Sigmoid colon (tissue), 4 donors: ENCODE measurements at regions not wholly inside any gene's neighbourhood (a gene's known extent, or its start where the extent isn't known, plus 50 kb on each side); places are given as distances from the start of the nearest gene placed in this dataset.

Experiments used
- CTCF ChIP-seq, 4 experiments: fragments of 450-650 bp in 3 of 4; fragments of 200-600 bp in 1 of 4; IDR thresholded peaks; one replicate each; pipeline ENCODE4 v1.5.1; 2016 to 2019; ENCODE audit warnings: antibody characterized with exemption in 4 of 4, mild to moderate bottlenecking in 3 of 4, moderate library complexity in 2 of 4
- POLR2A ChIP-seq, 2 donors: fragments of 450-650 bp; IDR thresholded peaks; one replicate each; pipeline ENCODE4 v1.6.1; 2016; ENCODE audit warnings: antibody characterized with exemption in 2 of 2, mild to moderate bottlenecking in 2 of 2, moderate library complexity in 2 of 2
- POLR2AphosphoS5 ChIP-seq, 4 donors: sonication (generic); formaldehyde crosslinking; IDR thresholded peaks; one replicate each; pipeline ENCODE4 v1.6.1; 2017; ENCODE audit warnings: antibody characterized with exemption in 4 of 4

GRCh38 chr20:63096681-63097335 is 90.0 kb upstream of the BHLHE23 start:
- TF ChIP-seq CTCF (IDR thresholded peaks at IDR 0.05) (no peak), POLR2A (IDR thresholded peaks at IDR 0.05) (no peak), POLR2AphosphoS5 (IDR thresholded peaks at IDR 0.05) (no peak)
